Fibroblast of pulmonary artery (primary cell): ENCODE measurements at regions not wholly inside any gene's neighbourhood (a gene's known extent, or its start where the extent isn't known, plus 50 kb on each side); places are given as distances from the start of the nearest gene placed in this dataset.

ENCODE experiments used
- DNase-seq: peaks from one replicate; pipeline ENCODE4 v3.0.0-alpha.2; 2010; ENCODE audit warnings: low read depth
- H3K4me3 ChIP-seq: replicated peaks from 2 replicates; pipeline ENCODE4 v1.5.1; 2011; ENCODE audit warnings: low read depth, mild to moderate bottlenecking, control low read depth, low read length, moderate library complexity
- TF ChIP-seq, protein P1 (sequence below): IDR thresholded peaks from 2 replicates; pipeline ENCODE4 v1.5.1; 2011; ENCODE audit warnings: mild to moderate bottlenecking, control low read depth, low read length, inconsistent platforms; ENCODE audit errors: missing control alignments

DNA sequence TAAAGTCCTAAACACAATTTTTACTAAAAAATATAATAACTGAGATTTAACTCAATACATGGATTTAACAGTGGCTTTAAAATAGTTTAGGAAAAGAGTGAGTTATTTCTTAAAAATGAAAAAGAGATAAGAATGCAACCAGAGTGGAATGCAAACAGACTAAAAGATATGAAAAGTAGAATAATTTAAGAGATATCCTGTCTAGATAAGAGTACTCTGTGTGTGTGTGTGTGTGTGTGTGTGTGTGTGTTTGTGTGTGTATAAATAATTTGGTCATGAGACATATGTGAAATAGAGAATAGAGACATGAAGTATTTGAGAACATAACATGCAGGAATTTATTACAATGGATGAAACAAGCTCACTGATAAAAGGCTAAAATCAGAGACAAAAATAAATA lies 986.9 kb upstream of the CHORDC1 start:
- peak; percentile 11 for DNase-seq
- H3K4me3 ChIP-seq = no peak overlapping the region
- TF ChIP-seq, protein P1, sequence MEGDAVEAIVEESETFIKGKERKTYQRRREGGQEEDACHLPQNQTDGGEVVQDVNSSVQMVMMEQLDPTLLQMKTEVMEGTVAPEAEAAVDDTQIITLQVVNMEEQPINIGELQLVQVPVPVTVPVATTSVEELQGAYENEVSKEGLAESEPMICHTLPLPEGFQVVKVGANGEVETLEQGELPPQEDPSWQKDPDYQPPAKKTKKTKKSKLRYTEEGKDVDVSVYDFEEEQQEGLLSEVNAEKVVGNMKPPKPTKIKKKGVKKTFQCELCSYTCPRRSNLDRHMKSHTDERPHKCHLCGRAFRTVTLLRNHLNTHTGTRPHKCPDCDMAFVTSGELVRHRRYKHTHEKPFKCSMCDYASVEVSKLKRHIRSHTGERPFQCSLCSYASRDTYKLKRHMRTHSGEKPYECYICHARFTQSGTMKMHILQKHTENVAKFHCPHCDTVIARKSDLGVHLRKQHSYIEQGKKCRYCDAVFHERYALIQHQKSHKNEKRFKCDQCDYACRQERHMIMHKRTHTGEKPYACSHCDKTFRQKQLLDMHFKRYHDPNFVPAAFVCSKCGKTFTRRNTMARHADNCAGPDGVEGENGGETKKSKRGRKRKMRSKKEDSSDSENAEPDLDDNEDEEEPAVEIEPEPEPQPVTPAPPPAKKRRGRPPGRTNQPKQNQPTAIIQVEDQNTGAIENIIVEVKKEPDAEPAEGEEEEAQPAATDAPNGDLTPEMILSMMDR = no peak

DNA sequence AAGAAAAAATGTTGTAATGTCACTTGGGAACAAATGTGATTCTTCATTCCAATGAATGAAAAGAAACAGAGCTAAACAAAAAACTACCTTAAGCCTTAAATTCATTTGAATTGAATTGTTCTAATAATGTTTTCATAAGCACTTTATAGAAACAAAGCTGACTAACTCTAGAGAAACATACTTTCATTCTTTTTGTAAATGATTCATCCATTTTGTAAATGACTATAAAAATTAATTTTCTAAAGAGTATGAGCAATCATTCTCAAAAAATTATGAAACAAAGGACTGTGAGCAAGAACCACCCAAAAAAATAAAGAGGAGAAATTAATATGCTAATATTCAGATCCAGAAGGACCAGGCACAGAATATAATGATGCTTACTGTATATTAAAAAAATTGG lies 986.5 kb upstream of the CHORDC1 start:
- TF ChIP-seq, protein P1 = no peak
- no peak for DNase-seq
- H3K4me3 ChIP-seq = no peak overlapping the region

DNA sequence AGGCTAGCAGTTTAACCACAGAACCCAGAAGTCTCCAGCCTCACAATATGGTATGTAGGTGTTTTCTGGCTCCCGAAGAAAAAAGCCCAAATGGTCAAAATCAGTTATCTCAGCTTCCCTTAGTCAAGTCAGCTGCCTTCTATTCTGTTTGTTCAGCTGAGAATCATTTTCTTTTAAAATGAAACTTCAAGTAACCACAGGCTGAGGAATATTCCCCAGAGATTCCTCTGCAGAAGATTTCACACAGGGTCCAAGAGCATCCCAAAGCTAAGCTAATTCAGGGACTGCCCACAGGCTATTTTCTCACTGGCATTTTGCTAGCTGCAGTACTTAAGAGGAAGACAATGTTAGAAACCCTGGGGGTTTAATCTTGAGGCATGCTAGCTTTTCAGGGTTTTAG lies 977.0 kb upstream of the CHORDC1 start:
- TF ChIP-seq, protein P1 = no peak
- peak; percentile 17 for DNase-seq
- H3K4me3 ChIP-seq = no peak overlapping the region

DNA sequence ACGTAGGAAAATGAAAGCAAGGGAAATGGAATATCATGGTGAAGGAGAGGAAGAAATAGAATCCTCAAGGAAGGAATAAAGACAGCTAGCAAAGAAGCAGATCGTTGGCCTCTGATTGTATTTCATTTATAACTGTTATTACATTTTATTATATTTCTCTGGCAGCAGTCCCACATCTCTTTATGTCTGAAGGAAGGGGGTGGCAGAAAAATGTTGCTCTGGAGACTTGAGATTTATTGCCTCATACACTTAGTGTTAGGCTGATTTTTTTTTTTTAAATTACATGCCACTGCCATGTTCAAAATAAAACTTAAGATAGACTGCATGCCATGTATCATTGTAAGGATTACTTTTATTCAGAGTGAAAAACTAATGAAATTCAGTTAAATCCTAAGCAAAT lies 971.7 kb upstream of the CHORDC1 start:
- no peak overlapping the region for H3K4me3 ChIP-seq
- DNase-seq = no peak
- TF ChIP-seq, protein P1 = no peak

DNA sequence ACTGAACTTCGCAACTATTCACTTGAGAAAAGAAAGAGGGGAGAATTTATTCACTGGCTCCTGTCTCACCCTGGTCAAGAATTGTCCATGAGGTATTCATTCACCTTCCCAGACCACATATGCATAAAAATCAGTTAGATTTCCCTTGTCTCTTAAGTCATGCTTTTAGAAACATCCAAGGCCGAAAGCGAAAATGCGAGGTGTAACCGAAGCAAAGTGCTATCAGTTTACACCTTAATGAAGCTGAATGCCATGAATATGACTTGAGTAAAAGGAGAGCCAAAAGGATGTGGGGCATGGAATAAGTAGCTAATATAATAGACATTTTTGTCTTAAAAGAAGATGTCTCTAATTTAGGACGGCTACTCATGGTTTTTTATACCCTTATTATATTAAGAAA lies 965.6 kb upstream of the CHORDC1 start:
- TF ChIP-seq, protein P1 = no peak
- no peak for DNase-seq
- H3K4me3 ChIP-seq = no peak overlapping the region

DNA sequence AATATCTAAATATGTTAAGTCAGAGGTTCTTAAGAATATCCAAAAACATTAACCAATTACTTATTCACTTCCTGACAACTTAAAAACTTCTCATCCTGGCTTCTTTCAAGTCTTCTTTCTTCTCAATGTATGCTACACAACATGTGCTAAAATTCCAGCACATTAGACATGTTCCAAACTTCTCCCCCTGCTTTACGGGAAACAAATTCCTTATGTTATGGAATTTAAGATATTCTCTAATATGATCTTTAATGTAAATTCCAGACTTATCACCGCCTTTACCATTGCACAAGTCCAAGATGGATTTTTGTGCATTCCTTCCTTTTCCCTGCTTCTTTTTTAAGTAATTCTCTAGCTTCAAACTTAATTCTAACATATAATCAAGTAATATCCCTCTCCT lies 964.5 kb upstream of the CHORDC1 start:
- no peak overlapping the region for H3K4me3 ChIP-seq
- TF ChIP-seq, protein P1 = no peak
- no peak for DNase-seq

DNA sequence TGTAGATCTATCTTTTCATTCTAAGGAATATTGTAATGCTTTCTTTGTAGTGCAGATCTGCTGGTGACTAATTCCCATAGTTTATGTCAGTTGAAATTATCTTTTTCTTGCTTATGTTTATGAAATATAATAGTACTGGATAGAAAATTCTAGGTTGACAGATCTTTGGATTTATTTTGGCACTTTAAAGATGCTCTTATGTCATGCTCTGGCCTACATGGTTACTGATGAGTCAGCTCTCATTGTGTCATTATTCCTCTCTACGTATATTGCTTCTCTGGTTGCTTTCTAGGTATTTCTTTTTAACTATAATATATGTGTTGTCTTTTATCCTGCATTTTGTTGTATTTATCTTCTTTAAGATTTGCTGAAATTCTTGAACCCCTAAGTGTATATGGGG lies 955.5 kb upstream of the CHORDC1 start:
- no peak overlapping the region for H3K4me3 ChIP-seq
- TF ChIP-seq, protein P1 = no peak
- peak; percentile 6 for DNase-seq
